DND-41 (cell line): ENCODE measurements at regions not wholly inside any gene's neighbourhood (a gene's known extent, or its start where the extent isn't known, plus 50 kb on each side); places are given as distances from the start of the nearest gene placed in this dataset.

ENCODE experiments used
- ATAC-seq: fragments of 200-7000 bp; cut with Tn5 transposase; 3 replicates; pipeline ENCODE4 v1.9.1; 2021; ENCODE audit warnings: low read depth; ENCODE audit not compliant: insufficient read depth
- DNase-seq: peaks from one replicate; pipeline ENCODE4 v3.0.0-alpha.2; 2020
- H2AFZ ChIP-seq: 2 replicates; pipeline ENCODE4 v1.6.0; 2012; ENCODE audit warnings: low read depth, low read length
- H3K27ac ChIP-seq: 2 replicates; pipeline ENCODE4 v1.5.1; 2012; ENCODE audit warnings: low read length, inconsistent platforms
- H3K27me3 ChIP-seq: fragments of 200-600 bp; sonication (generic); 2 replicates; pipeline ENCODE4 v1.6.0; 2012; ENCODE audit warnings: low read length, mild to moderate bottlenecking, inconsistent platforms; ENCODE audit not compliant: insufficient read depth, poor library complexity
- H3K36me3 ChIP-seq: 2 replicates; pipeline ENCODE4 v1.5.1; 2012; ENCODE audit warnings: low read length, inconsistent platforms; ENCODE audit not compliant: insufficient read depth
- H3K4me1 ChIP-seq: 2 replicates; pipeline ENCODE4 v1.5.1; 2012; ENCODE audit warnings: mild to moderate bottlenecking, low read length; ENCODE audit not compliant: insufficient read depth
- H3K4me2 ChIP-seq: 2 replicates; pipeline ENCODE4 v1.6.0; 2012; ENCODE audit warnings: mild to moderate bottlenecking, moderate library complexity, low read length, inconsistent platforms; ENCODE audit not compliant: insufficient read depth
- H3K4me3 ChIP-seq, 2 experiments: fragments of 200-600 bp in 1 of 2; shearing (Covaris generic) in 1 of 2; 2 replicates each; pipeline ENCODE4 v1.5.1; 2012 to 2016; ENCODE audit warnings: inconsistent platforms in 2 of 2, low read length in 2 of 2, mild to moderate bottlenecking in 2 of 2, low read depth in 1 of 2, moderate library complexity in 1 of 2
- H3K79me2 ChIP-seq: 2 replicates; pipeline ENCODE4 v1.6.0; 2012; ENCODE audit warnings: low read length, inconsistent platforms; ENCODE audit not compliant: insufficient read depth
- H3K9ac ChIP-seq: 2 replicates; pipeline ENCODE4 v1.6.0; 2012; ENCODE audit warnings: low read depth, mild to moderate bottlenecking, inconsistent platforms, low read length, moderate library complexity
- H3K9me3 ChIP-seq: 2 replicates; pipeline ENCODE4 v1.5.1; 2012; ENCODE audit warnings: low read length, moderate library complexity, mild to moderate bottlenecking, inconsistent platforms; ENCODE audit not compliant: insufficient read depth, severe bottlenecking
- H4K20me1 ChIP-seq: 2 replicates; pipeline ENCODE4 v1.6.0; 2012; ENCODE audit warnings: low read length; ENCODE audit not compliant: insufficient read depth
- EZH2 ChIP-seq: IDR thresholded peaks from 3 replicates; pipeline ENCODE4 v1.6.1; 2012; ENCODE audit warnings: borderline replicate concordance, low read depth, mild to moderate bottlenecking, moderate library complexity, low read length, inconsistent platforms; ENCODE audit not compliant: severe bottlenecking
- TF ChIP-seq, protein P1 (sequence below): IDR thresholded peaks from 2 replicates; pipeline ENCODE4 v1.5.1; 2012; ENCODE audit warnings: borderline replicate concordance, low read length, moderate library complexity, mild to moderate bottlenecking; ENCODE audit not compliant: poor library complexity, severe bottlenecking; ENCODE audit errors: extremely low read depth

DNA sequence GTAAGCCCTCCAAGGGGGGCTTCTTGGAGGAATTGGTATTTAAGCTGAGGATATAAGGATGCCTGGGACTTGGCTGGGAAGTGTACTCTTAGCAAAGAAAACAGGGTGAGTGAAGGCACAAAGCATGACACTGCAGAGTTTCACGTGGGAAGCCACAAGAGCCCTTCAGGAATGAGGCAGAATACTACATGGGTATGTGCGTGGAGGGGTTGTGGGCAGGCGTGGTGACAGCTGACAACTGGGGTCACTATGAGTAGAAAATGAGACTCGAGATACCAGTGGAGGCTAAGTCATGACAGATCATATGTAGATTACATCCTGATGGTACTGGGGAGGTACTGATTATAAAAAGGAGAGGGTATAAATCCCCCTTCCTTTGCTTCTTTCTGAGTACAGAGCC lies 78.1 kb upstream of the XYLT1 start:
- Histone ChIP-seq H3K4me1 (no peaks in the 10 kb centered on the region), H3K27me3 (no peaks in the 10 kb centered on the region)
- TF ChIP-seq EZH2: no peak
- TF ChIP-seq, protein P1, sequence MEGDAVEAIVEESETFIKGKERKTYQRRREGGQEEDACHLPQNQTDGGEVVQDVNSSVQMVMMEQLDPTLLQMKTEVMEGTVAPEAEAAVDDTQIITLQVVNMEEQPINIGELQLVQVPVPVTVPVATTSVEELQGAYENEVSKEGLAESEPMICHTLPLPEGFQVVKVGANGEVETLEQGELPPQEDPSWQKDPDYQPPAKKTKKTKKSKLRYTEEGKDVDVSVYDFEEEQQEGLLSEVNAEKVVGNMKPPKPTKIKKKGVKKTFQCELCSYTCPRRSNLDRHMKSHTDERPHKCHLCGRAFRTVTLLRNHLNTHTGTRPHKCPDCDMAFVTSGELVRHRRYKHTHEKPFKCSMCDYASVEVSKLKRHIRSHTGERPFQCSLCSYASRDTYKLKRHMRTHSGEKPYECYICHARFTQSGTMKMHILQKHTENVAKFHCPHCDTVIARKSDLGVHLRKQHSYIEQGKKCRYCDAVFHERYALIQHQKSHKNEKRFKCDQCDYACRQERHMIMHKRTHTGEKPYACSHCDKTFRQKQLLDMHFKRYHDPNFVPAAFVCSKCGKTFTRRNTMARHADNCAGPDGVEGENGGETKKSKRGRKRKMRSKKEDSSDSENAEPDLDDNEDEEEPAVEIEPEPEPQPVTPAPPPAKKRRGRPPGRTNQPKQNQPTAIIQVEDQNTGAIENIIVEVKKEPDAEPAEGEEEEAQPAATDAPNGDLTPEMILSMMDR: no peak

DNA sequence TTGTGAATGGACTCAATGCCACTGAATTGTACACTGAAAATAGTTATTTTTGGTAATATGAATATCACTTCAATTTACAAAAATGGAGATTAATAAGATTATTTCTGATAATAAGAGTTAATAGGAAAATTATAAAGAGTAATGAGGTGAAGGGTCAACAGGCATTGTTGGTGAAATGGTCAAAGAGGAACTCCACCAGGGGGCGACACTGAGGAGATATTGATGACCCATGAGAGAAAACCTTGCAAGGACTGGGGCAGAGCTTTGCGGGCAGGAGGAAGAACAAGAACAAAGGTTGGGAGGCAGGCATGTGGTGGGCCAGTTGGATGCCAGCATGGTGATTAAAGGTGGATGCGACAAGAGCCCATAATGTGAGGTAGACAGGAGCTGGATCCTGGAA lies 74.0 kb upstream of the XYLT1 start:
- H3K4me2 ChIP-seq: no peak overlapping the region
- no peaks in the 10 kb centered on the region for H3K79me2 ChIP-seq
- H4K20me1 ChIP-seq: no peaks in the 10 kb centered on the region
- H3K27ac ChIP-seq: no peak overlapping the region
- H3K9ac ChIP-seq: no peak overlapping the region
- no peaks in the 10 kb centered on the region for H3K9me3 ChIP-seq
- no peaks in the 10 kb centered on the region for H3K27me3 ChIP-seq
- no peaks in the 10 kb centered on the region for H3K4me1 ChIP-seq
- DNase-seq (no peak), ATAC-seq (no peak)
- H3K36me3 ChIP-seq: no peaks in the 10 kb centered on the region
- TF ChIP-seq EZH2: no peak
- TF ChIP-seq, protein P1: peak; percentile 51
- no peak overlapping the region for H3K4me3 ChIP-seq
- H2AFZ ChIP-seq: no peak overlapping the region

More for the DNA sequence above, 78.1 kb upstream of the XYLT1 start:
- H3K9me3 ChIP-seq: no peaks in the 10 kb centered on the region
- no peak overlapping the region for H3K4me2 ChIP-seq
- H3K79me2 ChIP-seq: no peaks in the 10 kb centered on the region
- no peaks in the 10 kb centered on the region for H3K36me3 ChIP-seq
- H4K20me1 ChIP-seq: no peaks in the 10 kb centered on the region
- H3K9ac ChIP-seq: no peak overlapping the region
- ATAC-seq (no peak), DNase-seq (no peak)
- no peak overlapping the region for H3K4me3 ChIP-seq
- H3K27ac ChIP-seq: no peak overlapping the region
- no peak overlapping the region for H2AFZ ChIP-seq

DNA sequence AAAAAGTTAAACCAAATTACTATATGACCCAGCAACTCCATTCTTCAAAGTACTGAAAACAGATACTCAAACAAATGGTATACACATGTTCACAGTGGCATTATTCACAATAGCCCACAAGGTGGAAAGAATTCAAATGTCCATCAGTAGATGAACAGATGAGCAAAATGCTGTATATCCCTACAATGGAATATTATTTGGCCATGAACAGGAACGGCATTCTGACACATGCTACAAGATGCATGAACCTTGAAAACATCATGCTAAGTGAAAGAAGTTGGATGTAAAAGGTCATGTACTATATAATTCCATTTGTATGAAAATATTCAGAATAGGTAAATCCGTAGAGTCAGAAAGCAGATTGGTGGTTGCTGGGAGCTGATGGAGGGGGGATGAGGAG lies 73.5 kb upstream of the XYLT1 start:
- no peak overlapping the region for H3K9ac ChIP-seq
- H3K4me3 ChIP-seq: no peak overlapping the region
- no peak for TF ChIP-seq EZH2
- TF ChIP-seq, protein P1: no peak
- H3K36me3 ChIP-seq: no peaks in the 10 kb centered on the region
- no peaks in the 10 kb centered on the region for H3K4me1 ChIP-seq
- no peaks in the 10 kb centered on the region for H3K9me3 ChIP-seq
- no peaks in the 10 kb centered on the region for H3K27me3 ChIP-seq
- ATAC-seq (no peak), DNase-seq (no peak)
- H3K27ac ChIP-seq: no peak overlapping the region
- no peaks in the 10 kb centered on the region for H3K79me2 ChIP-seq
- no peaks in the 10 kb centered on the region for H4K20me1 ChIP-seq
- no peak overlapping the region for H2AFZ ChIP-seq
- H3K4me2 ChIP-seq: no peak overlapping the region

DNA sequence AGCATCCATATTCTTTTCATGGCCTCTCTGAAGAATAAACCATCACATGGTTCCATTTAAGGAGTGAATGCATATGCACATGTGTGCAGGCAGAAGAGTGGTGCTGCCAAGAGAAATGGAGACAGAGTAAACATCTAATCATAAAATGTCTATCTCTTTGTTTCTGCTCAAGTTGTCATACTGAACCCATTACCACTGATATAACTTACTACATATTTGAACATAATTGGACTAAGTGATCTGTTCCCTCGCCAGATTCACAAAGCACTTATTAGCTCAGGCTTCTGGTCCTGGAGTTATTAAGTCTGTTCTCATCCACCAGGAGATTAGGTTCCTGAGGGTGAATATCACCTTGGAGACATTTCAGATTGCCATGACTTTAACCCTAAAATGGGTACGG lies 72.3 kb upstream of the XYLT1 start:
- Histone ChIP-seq H3K4me1 (no peaks in the 10 kb centered on the region), H3K4me3 (no peak overlapping the region), H3K36me3 (no peaks in the 10 kb centered on the region), H3K27me3 (no peaks in the 10 kb centered on the region), H3K79me2 (no peaks in the 10 kb centered on the region), H2AFZ (no peak overlapping the region), H3K9me3 (no peaks in the 10 kb centered on the region), H3K9ac (no peak overlapping the region), H4K20me1 (no peaks in the 10 kb centered on the region), H3K4me2 (no peak overlapping the region), H3K27ac (no peak overlapping the region)
- TF ChIP-seq, protein P1: no peak
- no peak for TF ChIP-seq EZH2
- DNase-seq: no peak
- ATAC-seq: no peak
